ENCODE measurements at regions not wholly inside any gene's neighbourhood (a gene's known extent, or its start where the extent isn't known, plus 50 kb on each side); places are given as distances from the start of the nearest gene placed in this dataset.
"Not testable (repeated sequence)": the region's sequence is repeated elsewhere in the genome, so short reads cannot be mapped to it uniquely, and the experiment has no call there.

DNA sequence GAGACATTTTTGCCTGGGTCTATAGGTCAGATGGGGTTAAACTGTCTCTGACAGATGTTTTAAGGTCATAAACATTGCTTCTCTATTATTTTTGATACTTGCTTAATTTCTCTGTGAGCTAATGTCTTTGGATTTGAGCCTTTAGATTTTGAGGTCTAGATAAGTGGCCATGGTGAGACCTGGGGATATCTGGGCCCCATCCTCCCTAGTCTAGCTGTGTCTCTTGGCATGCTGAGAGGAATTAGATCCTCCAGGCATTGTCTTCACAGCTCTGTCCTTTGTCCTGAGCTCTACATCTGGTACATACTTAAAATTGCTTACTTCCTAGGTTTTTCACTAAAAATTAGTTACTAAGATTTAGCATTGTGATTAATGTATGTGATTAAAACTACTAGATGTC is 265.0 kb upstream of the NPSR1 start:
- Mint-ChIP-seq H3K36me3 (no peaks in the 10 kb centered on the region), H3K9me3 (peaks cover 0 to 6% of the 10 kb centered on the region in 2 donors), H3K27ac (no peak overlapping the region)
- ATAC-seq, result no peak
- no peak for DNase-seq (ENCODE audit: low spot score in 2 of 2)

DNA sequence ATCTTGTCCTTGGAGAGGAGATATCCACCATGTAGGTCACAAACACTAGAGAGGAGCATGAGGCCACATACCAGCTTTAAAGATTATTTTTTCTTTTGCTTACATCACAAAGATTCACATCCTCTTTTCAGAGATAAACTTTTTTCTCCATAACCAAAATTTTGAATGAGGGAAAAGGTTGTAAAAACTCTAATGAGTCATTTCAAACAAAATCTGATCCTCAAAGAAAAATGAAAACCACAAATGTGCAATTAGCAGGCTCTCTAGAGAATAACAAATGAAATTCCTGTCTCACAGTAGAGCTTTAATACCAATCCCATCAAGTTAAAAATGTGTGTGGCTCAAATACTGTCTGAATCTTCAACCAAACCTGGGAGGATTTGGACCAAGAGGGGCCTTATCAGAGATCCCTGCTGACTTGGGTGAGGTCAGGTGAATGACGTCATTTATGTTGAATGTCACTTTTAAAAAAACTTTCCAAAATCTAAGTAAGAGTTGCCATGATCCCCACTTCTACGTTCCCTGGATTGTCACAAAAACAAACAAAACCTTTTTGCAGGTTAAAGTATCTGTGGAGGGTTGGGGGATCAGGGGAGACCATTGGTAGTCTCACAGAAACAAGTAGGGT is 261.5 kb upstream of the NPSR1 start:
- no peak for ATAC-seq

DNA sequence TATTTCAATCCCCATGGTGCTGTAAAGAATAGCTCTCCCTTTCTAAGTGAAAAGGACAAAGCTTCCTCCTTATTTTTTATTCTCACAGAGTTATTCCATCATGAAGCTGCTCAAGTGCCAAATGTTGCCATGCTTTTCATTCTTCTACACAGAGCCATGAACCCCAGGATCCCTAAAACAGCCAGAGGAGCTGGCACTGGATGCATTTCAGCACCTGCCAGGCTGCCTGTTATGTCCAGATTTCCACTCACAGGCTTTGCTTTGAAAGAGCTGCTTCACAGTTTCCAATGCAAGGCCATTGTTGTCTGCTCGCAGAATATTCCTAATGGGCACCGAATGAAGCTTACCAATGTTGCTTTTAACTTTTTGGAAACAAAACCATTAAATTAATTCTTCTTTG is 256.2 kb upstream of the NPSR1 start:
- Mint-ChIP-seq H3K9me3 (peaks cover 7 to 12% of the 10 kb centered on the region in 2 donors), H3K36me3 (peaks cover 0 to 7% of the 10 kb centered on the region in 2 donors), H3K27ac (no peak overlapping the region)
- DNase-seq (ENCODE audit: low spot score in 2 of 2) (no peak), ATAC-seq (no peak)

More for the DNA sequence above, 261.5 kb upstream of the NPSR1 start:
- DNase-seq (ENCODE audit: low spot score in 2 of 2), result no peak
- H3K27ac Mint-ChIP-seq, result no peak overlapping the region
- H3K36me3 Mint-ChIP-seq, result no peaks in the 10 kb centered on the region
- peaks cover 3% of the 10 kb centered on the region in 2 donors for H3K9me3 Mint-ChIP-seq

DNA sequence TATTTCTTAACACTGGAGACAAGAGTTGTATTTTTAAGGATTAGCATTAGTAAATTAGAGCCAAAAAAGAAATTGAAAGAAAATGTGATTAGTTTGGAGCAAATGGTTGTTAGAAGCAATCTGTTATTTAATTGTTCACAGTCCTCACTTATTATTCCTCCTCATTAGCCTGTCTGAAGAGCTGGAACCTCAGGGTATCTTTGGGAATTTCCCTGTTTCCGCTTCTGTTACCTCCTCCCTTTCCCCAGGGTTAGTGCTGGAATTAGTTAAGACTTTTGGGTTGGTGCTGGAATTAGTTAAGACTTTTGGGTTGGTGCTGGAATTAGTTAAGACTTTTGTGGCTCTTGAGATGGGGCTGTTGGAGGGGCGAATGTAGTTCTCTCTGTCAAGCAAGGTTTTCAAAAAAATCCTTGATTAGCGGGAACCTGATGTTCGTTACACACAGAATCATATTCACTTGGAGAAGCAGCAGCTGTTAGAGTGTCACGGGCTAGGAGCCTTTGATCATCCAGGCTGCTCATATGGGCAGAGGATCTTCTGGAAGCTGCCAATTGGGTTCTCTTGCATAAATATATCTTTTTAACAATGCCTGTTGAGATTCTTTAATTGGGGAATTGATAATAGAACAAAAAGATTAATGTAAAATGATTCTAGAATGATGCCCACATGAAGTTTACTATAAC is 251.0 kb upstream of the NPSR1 start:
- Mint-ChIP-seq H3K9me3 (peaks cover 3 to 7% of the 10 kb centered on the region in 2 donors), H3K27ac (no peak overlapping the region), H3K36me3 (peaks cover 0 to 7% of the 10 kb centered on the region in 2 donors)
- ATAC-seq (no peak), DNase-seq (ENCODE audit: low spot score in 2 of 2) (no peak)

DNA sequence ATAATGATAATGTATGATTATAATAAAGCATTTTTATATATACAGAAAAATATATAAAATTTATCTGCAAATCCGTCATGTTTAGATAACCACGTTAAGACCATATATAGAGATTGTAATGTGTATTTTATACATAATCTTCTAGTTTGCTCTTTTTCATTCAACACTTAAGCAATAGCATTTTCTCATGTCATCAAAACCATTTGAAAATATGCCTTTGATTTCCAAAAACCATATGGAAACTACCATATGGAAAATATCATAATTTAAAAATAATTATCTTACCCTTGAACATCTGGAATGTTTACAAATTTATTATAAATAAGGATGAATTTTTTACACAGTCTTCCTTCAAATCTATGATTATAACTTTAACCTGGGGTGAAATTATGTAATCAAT is 250.4 kb upstream of the NPSR1 start:
- DNase-seq (ENCODE audit: low spot score in 2 of 2), result no peak
- peaks cover 3 to 7% of the 10 kb centered on the region in 2 donors for H3K9me3 Mint-ChIP-seq
- ATAC-seq, result no peak
- H3K27ac Mint-ChIP-seq, result no peak overlapping the region
- H3K36me3 Mint-ChIP-seq, result peaks cover 0 to 7% of the 10 kb centered on the region in 2 donors

DNA sequence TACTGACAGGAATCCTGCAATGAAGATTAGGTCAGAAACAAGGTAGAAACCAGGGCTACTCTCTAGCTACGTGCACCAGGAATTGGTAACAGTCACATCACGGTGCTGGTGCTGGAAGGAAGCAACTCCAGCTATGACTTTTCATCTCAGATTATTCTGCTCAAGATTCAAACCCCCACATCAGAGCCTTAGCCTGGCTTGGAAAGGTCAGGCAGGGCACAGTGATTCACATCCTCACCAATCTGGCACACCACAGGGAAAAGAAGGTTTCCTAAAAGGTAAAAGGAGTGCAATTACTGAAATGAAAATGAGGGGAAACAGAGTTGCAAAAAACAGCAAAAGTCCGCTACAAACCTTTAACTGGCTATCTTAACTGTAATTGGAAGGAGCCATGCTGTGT is 240.2 kb upstream of the NPSR1 start:
- H3K9me3 Mint-ChIP-seq, result peaks cover 0 to 4% of the 10 kb centered on the region in 2 donors
- ATAC-seq, result no peak
- DNase-seq (ENCODE audit: low spot score in 2 of 2), result no peak
- no peaks in the 10 kb centered on the region for H3K36me3 Mint-ChIP-seq
- no peak overlapping the region for H3K27ac Mint-ChIP-seq

DNA sequence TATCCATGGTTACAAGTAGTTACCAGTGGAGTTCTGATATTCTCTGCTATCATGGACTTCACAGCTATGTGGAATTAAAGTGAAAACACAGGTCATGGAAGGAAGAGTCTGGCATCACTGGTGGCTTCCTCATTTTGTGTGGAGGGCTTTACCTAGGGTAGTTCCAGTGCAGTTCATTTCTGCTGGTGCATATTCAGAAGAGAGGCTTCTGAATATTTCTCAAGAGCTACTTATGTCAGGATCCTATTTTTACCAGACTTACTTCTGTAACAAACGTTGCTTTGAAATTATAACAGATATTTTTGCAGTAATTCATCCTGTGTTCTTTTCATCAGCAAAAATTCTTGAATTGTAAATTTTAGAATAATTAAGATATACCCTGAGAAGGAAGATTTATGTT is 236.5 kb upstream of the NPSR1 start:
- no peak for DNase-seq (ENCODE audit: low spot score in 2 of 2)
- H3K9me3 Mint-ChIP-seq, result peaks cover 5 to 8% of the 10 kb centered on the region in 2 donors
- no peak overlapping the region for H3K27ac Mint-ChIP-seq
- no peaks in the 10 kb centered on the region for H3K36me3 Mint-ChIP-seq
- ATAC-seq, result no peak

DNA sequence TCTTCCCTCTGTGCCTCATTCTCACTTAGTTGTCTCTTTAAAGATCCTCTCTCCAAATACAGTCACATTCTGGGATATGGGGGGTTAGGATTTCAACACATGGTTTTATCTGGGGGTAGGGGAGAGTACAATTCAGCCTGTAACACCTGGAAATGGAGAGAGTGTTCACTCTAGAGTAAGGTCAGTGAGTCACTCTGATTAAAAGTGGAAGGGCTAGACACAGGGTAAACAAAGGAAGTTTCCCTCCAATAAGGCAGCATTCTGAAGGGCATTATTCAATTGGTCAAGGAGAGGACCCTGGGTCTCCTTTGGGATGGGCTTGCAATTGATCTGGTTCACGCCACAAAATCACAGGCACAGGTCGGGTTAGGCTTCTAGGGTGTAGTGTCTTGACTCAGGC is 232.8 kb upstream of the NPSR1 start:
- Mint-ChIP-seq H3K27ac (no peak overlapping the region), H3K36me3 (peaks cover 0 to 1% of the 10 kb centered on the region in 2 donors), H3K9me3 (peaks cover 4 to 5% of the 10 kb centered on the region in 2 donors)
- DNase-seq (ENCODE audit: low spot score in 2 of 2) (no peak), ATAC-seq (no peak)

DNA sequence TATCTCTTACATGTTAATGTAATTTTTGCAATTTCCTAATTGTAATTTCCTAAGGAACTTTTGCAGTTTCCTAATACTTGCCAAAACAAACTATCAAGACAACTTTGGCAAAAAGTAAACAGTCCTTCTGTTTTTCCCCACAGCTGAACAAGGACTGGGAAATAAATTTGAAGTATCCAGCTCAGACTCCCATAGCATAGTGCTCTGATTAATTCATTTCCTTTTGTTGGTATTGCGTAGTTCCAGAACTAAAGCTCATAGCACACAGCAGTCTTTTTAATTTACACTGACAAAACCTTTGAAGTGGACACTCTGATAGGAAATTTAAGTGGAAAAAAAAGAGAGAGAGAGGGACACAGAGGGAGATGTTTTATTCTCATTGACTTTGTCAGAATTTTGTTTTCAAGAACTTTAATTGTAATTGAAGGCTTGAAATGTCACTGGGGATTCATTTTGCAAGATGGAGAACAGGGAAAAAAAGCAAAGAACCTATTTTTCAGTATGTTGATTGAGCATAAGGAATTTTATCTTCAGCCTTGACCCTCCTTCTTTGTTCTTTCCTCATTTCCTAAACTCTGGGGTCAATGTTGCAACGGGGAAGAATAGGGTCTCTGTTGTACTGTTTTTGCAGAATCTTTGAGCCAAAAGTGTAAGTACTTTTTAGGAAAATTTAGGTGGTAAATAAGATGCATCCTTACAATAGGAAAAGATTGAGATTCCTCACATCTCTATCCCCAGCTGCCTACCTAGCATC is 232.2 kb upstream of the NPSR1 start:
- peaks cover 6 to 7% of the 10 kb centered on the region in 2 donors for H3K36me3 Mint-ChIP-seq
- H3K27ac Mint-ChIP-seq, result no peak overlapping the region
- ATAC-seq (no peak), DNase-seq (ENCODE audit: low spot score in 2 of 2) (no peak)
- peaks cover 10 to 11% of the 10 kb centered on the region in 2 donors for H3K9me3 Mint-ChIP-seq

DNA sequence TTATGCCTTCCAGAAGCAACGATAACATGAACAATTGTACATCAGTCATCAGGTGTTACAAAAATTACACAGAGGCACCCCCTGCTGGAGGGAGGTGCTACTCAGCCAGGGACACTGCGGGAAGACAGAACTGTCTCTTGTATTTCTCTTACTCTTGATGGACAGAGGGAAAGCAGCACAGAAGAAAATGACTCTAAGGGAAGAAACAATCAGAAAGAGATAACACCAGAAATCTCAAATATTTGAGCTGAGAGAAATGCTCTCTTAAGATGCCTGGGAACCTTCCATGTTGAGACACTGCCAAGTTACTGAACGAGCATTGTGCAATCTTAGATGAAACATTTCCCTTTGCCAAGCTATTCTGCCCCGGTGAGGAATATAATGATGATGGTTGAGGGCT is 227.6 kb upstream of the NPSR1 start:
- Mint-ChIP-seq H3K36me3 (peaks cover 9 to 24% of the 10 kb centered on the region in 2 donors), H3K9me3 (peaks cover 26 to 33% of the 10 kb centered on the region in 2 donors), H3K27ac (no peak overlapping the region)
- DNase-seq (ENCODE audit: low spot score in 2 of 2) (no peak), ATAC-seq (no peak)

DNA sequence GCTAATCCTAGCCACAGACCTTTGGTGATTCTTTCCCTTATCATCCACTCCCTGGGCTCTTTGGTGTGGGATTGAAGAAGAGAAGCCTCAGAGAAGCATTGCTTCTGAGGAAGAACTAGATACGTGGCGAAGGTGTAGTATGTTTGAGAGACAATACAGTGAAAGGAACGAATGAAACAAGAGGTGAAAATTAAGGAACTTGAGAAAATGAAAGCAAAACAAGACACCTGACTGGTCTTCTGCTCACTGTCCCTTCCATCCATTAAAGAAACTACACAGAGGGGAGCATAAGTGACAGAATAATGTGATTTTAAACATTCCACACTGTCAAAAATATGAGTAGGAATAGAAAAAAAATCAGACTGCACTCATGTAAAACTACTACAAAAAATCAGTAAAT is 219.6 kb upstream of the NPSR1 start:
- ATAC-seq, result no peak
- peaks cover 0 to 6% of the 10 kb centered on the region in 2 donors for H3K36me3 Mint-ChIP-seq

DNA sequence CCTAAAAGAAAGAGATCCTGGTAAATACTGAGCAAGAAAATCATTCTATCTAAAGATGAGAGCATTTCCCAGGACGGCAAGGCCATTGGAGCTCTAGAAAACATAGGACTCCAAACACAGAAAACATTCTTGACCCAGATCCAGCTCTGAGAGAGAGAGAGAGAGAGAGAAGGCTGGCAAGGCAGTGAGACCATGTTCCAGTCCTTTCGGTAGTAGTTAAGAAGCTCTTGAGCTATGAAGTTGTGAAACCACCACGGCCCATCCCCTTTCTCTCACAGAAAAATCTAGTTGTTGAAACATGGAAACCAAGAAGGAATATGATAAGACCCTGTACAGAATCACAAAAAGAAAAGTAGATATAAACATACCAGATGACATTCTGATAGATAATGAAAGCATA is 212.4 kb upstream of the NPSR1 start:
- Mint-ChIP-seq H3K27ac (no peak overlapping the region), H3K9me3 (peaks cover 20 to 21% of the 10 kb centered on the region in 2 donors), H3K36me3 (no peaks in the 10 kb centered on the region)
- DNase-seq (ENCODE audit: low spot score in 2 of 2) (no peak), ATAC-seq (no peak)

More for the DNA sequence above, 219.6 kb upstream of the NPSR1 start:
- no peak overlapping the region for H3K27ac Mint-ChIP-seq
- H3K9me3 Mint-ChIP-seq, result peaks cover 12 to 17% of the 10 kb centered on the region in 2 donors
- DNase-seq (ENCODE audit: low spot score in 2 of 2), result no peak

DNA sequence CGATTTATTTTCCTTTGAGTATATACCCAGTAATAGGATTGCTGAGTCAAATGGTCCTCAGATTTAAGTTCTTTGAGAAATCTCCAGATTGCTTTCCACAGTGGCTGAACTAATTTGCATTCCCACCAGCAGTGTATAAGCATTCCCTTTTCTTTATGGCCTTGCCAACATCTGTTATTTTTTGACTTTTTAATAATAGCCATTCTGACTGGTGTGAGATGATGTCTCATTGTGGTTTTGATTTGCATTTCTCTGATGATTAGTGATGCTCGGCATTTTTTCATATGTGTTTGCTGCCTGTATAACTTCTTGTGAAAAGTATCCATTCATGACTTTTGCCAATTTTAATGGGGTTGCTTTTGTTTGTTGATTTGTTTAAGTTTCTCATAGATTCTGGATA is 209.5 kb upstream of the NPSR1 start:
- not testable (repeated sequence) for DNase-seq (ENCODE audit: low spot score in 2 of 2); H3K36me3 Mint-ChIP-seq

DNA sequence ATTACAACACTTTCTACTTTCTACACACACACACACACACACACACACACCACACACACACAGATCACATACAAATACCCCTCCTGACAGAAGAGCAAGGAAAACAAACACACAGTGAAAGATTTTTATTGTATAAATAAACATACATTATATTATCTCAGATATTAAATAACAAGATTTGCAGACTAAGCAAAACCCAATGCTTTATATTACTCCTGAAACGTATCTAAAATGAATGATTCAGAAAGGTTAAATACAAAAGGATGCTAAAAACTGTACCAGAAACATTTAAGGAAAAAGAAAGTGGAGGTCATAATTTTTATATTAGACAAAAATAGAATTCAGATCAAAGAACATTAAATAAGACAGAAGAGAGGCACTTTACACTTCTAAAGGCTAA is 208.3 kb upstream of the NPSR1 start:
- ATAC-seq (no peak), DNase-seq (ENCODE audit: low spot score in 2 of 2) (no peak)
- Mint-ChIP-seq H3K36me3 (no peaks in the 10 kb centered on the region), H3K9me3 (peaks cover 21 to 28% of the 10 kb centered on the region in 2 donors), H3K27ac (no peak overlapping the region)

More for the DNA sequence above, 209.5 kb upstream of the NPSR1 start:
- peaks cover 25 to 31% of the 10 kb centered on the region in 2 donors for H3K9me3 Mint-ChIP-seq
- not testable (repeated sequence) for ATAC-seq, H3K27ac Mint-ChIP-seq

DNA sequence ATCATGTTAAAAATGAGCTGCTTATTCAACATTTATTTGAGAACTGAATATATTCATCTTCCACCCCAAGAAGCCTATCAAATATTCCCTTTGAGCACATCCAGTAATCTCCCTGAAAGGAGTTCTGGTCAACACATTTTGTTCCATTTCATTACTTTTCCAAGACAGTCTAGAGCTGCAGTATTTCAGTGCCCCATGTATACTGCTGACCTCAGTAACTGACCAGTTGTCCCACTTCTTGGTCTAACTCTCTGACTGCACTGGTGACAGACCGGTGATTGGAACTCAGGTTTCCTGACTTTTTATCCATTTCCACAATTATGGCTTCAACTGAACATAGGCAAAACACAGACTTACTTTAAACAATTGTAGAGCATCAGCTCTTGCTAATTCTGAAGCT is 206.8 kb upstream of the NPSR1 start:
- no peaks in the 10 kb centered on the region for H3K36me3 Mint-ChIP-seq
- H3K27ac Mint-ChIP-seq, result no peak overlapping the region
- DNase-seq (ENCODE audit: low spot score in 2 of 2) (no peak), ATAC-seq (no peak)
- H3K9me3 Mint-ChIP-seq, result peaks cover 12 to 15% of the 10 kb centered on the region in 2 donors

DNA sequence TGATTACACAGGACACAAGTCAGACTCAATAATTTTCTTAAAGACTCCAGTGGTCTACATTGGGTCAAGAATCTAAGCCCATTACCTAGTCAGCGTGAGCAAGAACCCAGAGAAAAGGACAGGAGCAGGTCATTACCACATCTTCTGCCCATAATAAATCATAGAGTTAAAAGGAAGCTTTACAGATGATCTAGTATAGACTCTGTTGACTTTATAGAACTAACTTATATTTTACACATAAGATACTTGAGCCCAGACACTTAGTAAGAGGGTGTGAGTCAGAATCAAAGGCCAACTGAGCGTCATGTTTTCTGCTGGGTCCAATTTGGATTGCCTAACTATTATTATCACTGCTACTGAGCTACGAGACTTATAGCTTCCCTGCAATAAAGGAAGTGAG is 206.1 kb upstream of the NPSR1 start:
- no peak overlapping the region for H3K27ac Mint-ChIP-seq

DNA sequence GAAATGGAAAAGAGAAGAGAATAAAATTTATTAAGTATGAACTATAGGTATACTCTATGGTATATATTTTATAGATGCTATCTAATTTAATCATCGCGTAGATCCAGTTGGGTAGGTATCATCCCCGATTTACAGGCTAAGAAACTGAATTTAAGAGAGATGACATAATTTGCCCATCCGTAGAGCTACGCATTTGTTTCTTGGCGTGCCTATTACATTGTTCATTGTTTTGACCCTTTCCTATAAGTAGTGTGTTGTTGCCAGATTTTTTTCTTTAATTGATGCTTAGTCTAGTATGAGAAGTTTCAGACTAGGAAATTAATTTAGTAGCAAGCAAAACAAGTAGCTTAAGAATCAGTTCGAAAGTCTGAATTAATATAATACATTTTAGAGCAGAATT is 205.7 kb upstream of the NPSR1 start:
- H3K36me3 Mint-ChIP-seq, result no peaks in the 10 kb centered on the region
- peaks cover 11 to 14% of the 10 kb centered on the region in 2 donors for H3K9me3 Mint-ChIP-seq
- ATAC-seq (no peak), DNase-seq (ENCODE audit: low spot score in 2 of 2) (no peak)
- no peak overlapping the region for H3K27ac Mint-ChIP-seq

More for the DNA sequence above, 206.1 kb upstream of the NPSR1 start:
- peaks cover 11 to 14% of the 10 kb centered on the region in 2 donors for H3K9me3 Mint-ChIP-seq
- ATAC-seq, result no peak
- no peaks in the 10 kb centered on the region for H3K36me3 Mint-ChIP-seq
- DNase-seq (ENCODE audit: low spot score in 2 of 2), result no peak

Measured in activated naive CD4-positive, alpha-beta T cell treated with anti-CD3 and anti-CD28 coated beads, Interleukin-2, amount 50 U/mL, for 72 hours (primary cell).